Fibroblast of lung (primary cell): ENCODE measurements at regions not wholly inside any gene's neighbourhood (a gene's known extent, or its start where the extent isn't known, plus 50 kb on each side); places are given as distances from the start of the nearest gene placed in this dataset.

Experiments used
- DNase-seq, 2 donors: peaks; one replicate each; pipeline versions ENCODE4 v3.0.0 to v3.0.0-alpha.2; 2010; ENCODE audit warnings: low read depth in 2 of 2
- H2AFZ ChIP-seq: 2 replicates; pipeline ENCODE4 v1.5.1; 2012; ENCODE audit warnings: low read length, control low read depth, inconsistent platforms
- H3K27ac ChIP-seq: 2 replicates; pipeline ENCODE4 v1.5.1; 2011; ENCODE audit warnings: low read length, control low read depth; ENCODE audit not compliant: insufficient read depth
- H3K27me3 ChIP-seq: 2 replicates; pipeline ENCODE4 v1.5.1; 2011; ENCODE audit warnings: mild to moderate bottlenecking, low read length; ENCODE audit not compliant: control insufficient read depth, insufficient read depth
- H3K36me3 ChIP-seq: 2 replicates; pipeline ENCODE4 v1.5.1; 2011; ENCODE audit warnings: low read length; ENCODE audit not compliant: control insufficient read depth, insufficient read depth
- H3K4me1 ChIP-seq: 2 replicates; pipeline ENCODE4 v1.5.1; 2011; ENCODE audit warnings: low read length; ENCODE audit not compliant: control insufficient read depth, insufficient read depth; ENCODE audit errors: extremely low read depth
- H3K4me2 ChIP-seq: 2 replicates; pipeline ENCODE4 v1.5.1; 2011; ENCODE audit warnings: low read length, control low read depth; ENCODE audit not compliant: insufficient read depth; ENCODE audit errors: extremely low read depth
- H3K4me3 ChIP-seq, 4 experiments: fragments of 200-600 bp in 1 of 4; sonication (generic) in 1 of 4; replicated peaks in 1 of 4; 2 replicates each; pipeline ENCODE4 v1.5.1; 2011 to 2016; ENCODE audit warnings: low read length in 4 of 4, low read depth in 3 of 4, mild to moderate bottlenecking in 3 of 4, control low read depth in 2 of 4, inconsistent platforms in 1 of 4, mixed read lengths in 1 of 4; ENCODE audit not compliant: insufficient read depth in 1 of 4; ENCODE audit errors: control extremely low read depth in 1 of 4
- H3K79me2 ChIP-seq: 2 replicates; pipeline ENCODE4 v1.5.1; 2012; ENCODE audit warnings: mild to moderate bottlenecking, low read length, inconsistent platforms; ENCODE audit not compliant: control insufficient read depth, insufficient read depth
- H3K9ac ChIP-seq: 2 replicates; pipeline ENCODE4 v1.5.1; 2011; ENCODE audit warnings: mild to moderate bottlenecking, low read length, control low read depth; ENCODE audit not compliant: insufficient read depth
- H3K9me3 ChIP-seq: 2 replicates; pipeline ENCODE4 v1.5.1; 2012; ENCODE audit warnings: low read depth, low read length; ENCODE audit not compliant: control insufficient read depth, insufficient read depth
- H4K20me1 ChIP-seq: 2 replicates; pipeline ENCODE4 v1.5.1; 2011; ENCODE audit warnings: low read length; ENCODE audit not compliant: control insufficient read depth, insufficient read depth; ENCODE audit errors: extremely low read depth
- EZH2 ChIP-seq: IDR thresholded peaks from 2 replicates; pipeline ENCODE4 v1.5.1; 2012; ENCODE audit warnings: low read length, control low read depth, mild to moderate bottlenecking; ENCODE audit errors: missing control alignments
- TF ChIP-seq, protein P1 (sequence below), 2 donors: IDR thresholded peaks in 1 of 2; conservative IDR thresholded peaks in 1 of 2; 1 replicate in 1 of 2; 2 replicates in 1 of 2; pipeline ENCODE4 v1.5.1; 2011 to 2012; ENCODE audit warnings: low read length in 2 of 2, control low read depth in 1 of 2, inconsistent platforms in 1 of 2, low read depth in 1 of 2, mild to moderate bottlenecking in 1 of 2

DNA sequence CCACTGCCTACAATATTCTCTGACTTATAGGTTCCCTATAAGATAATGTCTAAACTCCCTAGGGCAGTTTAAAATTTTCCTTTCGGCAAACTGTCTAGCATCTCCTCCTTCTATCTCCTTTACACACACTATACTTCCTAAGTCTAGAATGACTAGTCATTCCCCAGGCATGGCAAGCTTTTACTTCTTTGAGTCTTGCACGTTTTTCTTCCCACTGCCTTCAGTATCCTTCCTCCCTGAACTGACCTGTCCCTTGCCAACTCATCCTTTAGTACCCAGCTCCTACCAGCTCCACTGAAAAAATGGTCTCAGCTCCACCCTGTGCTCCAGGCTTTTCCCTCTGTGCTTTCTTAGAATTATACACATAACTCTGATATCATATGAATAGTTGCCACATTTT lies 93.8 kb upstream of the KBTBD8 start:
- no peak overlapping the region for H2AFZ ChIP-seq
- TF ChIP-seq EZH2, result no peak
- TF ChIP-seq, protein P1, sequence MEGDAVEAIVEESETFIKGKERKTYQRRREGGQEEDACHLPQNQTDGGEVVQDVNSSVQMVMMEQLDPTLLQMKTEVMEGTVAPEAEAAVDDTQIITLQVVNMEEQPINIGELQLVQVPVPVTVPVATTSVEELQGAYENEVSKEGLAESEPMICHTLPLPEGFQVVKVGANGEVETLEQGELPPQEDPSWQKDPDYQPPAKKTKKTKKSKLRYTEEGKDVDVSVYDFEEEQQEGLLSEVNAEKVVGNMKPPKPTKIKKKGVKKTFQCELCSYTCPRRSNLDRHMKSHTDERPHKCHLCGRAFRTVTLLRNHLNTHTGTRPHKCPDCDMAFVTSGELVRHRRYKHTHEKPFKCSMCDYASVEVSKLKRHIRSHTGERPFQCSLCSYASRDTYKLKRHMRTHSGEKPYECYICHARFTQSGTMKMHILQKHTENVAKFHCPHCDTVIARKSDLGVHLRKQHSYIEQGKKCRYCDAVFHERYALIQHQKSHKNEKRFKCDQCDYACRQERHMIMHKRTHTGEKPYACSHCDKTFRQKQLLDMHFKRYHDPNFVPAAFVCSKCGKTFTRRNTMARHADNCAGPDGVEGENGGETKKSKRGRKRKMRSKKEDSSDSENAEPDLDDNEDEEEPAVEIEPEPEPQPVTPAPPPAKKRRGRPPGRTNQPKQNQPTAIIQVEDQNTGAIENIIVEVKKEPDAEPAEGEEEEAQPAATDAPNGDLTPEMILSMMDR (conservative IDR thresholded peaks at IDR 0.05 in 1 of 2, IDR thresholded peaks at IDR 0.05 in 1 of 2; ENCODE audit: low read depth in 1 of 2, low read length in 2 of 2), result no peak
- H3K9me3 ChIP-seq, result no peaks in the 10 kb centered on the region
- no peaks in the 10 kb centered on the region for H3K4me1 ChIP-seq
- H3K4me2 ChIP-seq, result no peak overlapping the region
- DNase-seq, result no peak
- no peaks in the 10 kb centered on the region for H3K79me2 ChIP-seq
- no peak overlapping the region for H3K4me3 ChIP-seq
- no peaks in the 10 kb centered on the region for H4K20me1 ChIP-seq
- H3K36me3 ChIP-seq, result no peaks in the 10 kb centered on the region
- no peak overlapping the region for H3K27ac ChIP-seq
- no peaks in the 10 kb centered on the region for H3K27me3 ChIP-seq
- no peak overlapping the region for H3K9ac ChIP-seq

DNA sequence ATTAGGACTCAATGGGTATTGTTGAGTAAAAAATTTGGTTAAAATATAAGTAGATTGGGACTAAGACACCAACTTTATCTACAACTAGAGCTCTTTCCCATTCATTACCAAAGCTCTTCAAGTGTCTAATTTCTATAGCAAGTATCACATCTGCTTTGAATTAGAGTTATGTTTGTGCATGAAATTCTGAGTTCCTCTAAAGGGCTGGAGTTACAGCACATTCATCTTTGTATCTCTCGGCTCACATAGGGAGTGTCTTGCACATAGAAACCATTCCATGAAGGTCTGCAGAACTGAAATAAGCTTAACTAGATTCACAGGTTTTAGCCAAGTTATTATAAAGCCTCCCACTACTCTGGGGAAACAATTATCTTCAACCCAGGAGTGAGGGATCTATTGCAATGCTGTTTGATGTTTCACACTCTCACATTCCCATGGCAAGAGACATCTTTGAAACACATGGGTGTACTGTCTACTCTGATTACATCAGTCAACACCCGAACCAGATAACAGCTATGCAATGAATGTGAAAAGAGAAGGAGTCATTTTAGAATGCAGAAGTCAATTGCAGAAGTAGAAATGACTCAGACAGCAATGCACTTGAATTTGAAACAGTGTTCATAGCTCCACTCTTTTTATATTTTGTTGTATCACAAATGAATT lies 93.1 kb upstream of the KBTBD8 start:
- Histone ChIP-seq H4K20me1 (no peaks in the 10 kb centered on the region), H3K4me2 (no peak overlapping the region), H3K79me2 (no peaks in the 10 kb centered on the region), H3K4me3 (no peak overlapping the region), H3K4me1 (no peaks in the 10 kb centered on the region), H3K9me3 (no peaks in the 10 kb centered on the region), H3K9ac (no peak overlapping the region), H3K27ac (no peak overlapping the region), H2AFZ (no peak overlapping the region), H3K36me3 (no peaks in the 10 kb centered on the region), H3K27me3 (no peaks in the 10 kb centered on the region)
- no peak for TF ChIP-seq EZH2
- TF ChIP-seq, protein P1 (conservative IDR thresholded peaks at IDR 0.05 in 1 of 2, IDR thresholded peaks at IDR 0.05 in 1 of 2; ENCODE audit: low read depth in 1 of 2, low read length in 2 of 2), result no peak
- DNase-seq, result peak in 1 of 2 donors; percentile 5

DNA sequence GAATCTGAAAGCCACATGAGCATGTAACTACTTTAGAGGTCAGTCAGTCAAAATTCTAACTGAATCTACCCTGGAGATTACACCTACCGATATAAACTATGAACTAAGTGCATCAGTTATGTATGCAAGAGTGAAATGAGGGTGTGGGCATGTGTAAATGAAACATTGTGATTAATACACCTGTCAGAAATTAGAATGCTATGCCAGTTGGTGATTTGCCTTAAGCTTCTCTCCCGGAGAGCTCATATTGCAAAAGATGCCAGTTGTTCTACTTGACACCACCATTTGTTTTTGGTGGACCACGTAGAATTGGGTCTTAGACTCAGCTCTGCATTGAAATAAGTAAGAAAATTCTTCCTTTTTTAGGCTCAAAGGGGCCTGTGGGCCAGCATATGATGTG lies 91.0 kb upstream of the KBTBD8 start:
- Histone ChIP-seq H3K9ac (no peak overlapping the region), H3K4me2 (no peak overlapping the region), H3K4me1 (no peaks in the 10 kb centered on the region), H3K36me3 (no peaks in the 10 kb centered on the region), H3K27me3 (no peaks in the 10 kb centered on the region), H3K79me2 (no peaks in the 10 kb centered on the region), H4K20me1 (no peaks in the 10 kb centered on the region), H3K9me3 (no peaks in the 10 kb centered on the region), H3K27ac (no peak overlapping the region), H2AFZ (no peak overlapping the region), H3K4me3 (no peak overlapping the region)
- DNase-seq, result no peak
- TF ChIP-seq, protein P1 (conservative IDR thresholded peaks at IDR 0.05 in 1 of 2, IDR thresholded peaks at IDR 0.05 in 1 of 2; ENCODE audit: low read depth in 1 of 2, low read length in 2 of 2), result no peak
- no peak for TF ChIP-seq EZH2
